SKM-1 treated with dmso at 0.1 percent for 144 hours (cell line): ENCODE measurements at regions not wholly inside any gene's neighbourhood (a gene's known extent, or its start where the extent isn't known, plus 50 kb on each side); places are given as distances from the start of the nearest gene placed in this dataset.

Experiments used
- DNase-seq: peaks from one replicate; lab custom pipeline; 2025; ENCODE audit not compliant: unreplicated experiment; lab: John Stamatoyannopoulos, UW

GRCh38 chr5:124088289-124089032 lies 576.5 kb downstream of the CSNK1G3 start:
- no peak for DNase-seq

- no peak for DNase-seq
These were observed 575.8 kb downstream of the CSNK1G3 start for GRCh38 chr5:124087752-124088151.

GRCh38 chr5:124080256-124080655 lies 568.3 kb downstream of the CSNK1G3 start:
- DNase-seq = no peak

GRCh38 chr5:124079062-124079461 lies 567.1 kb downstream of the CSNK1G3 start:
- no peak for DNase-seq

- DNase-seq = no peak
These were observed 562.5 kb downstream of the CSNK1G3 start for GRCh38 chr5:124074500-124074899.

GRCh38 chr5:124072570-124072969 lies 560.6 kb downstream of the CSNK1G3 start:
- no peak for DNase-seq

- no peak for DNase-seq
These were observed 559.1 kb downstream of the CSNK1G3 start for GRCh38 chr5:124071039-124071438.

GRCh38 chr5:124065508-124065907 lies 553.5 kb downstream of the CSNK1G3 start:
- DNase-seq = no peak

GRCh38 chr5:124064956-124065355 lies 553.0 kb downstream of the CSNK1G3 start:
- DNase-seq = no peak

- no peak for DNase-seq
These were observed 549.7 kb downstream of the CSNK1G3 start for GRCh38 chr5:124061663-124062062.

- no peak for DNase-seq
These were observed 549.1 kb downstream of the CSNK1G3 start for GRCh38 chr5:124061068-124061430.

- DNase-seq = no peak
These were observed 548.6 kb downstream of the CSNK1G3 start for GRCh38 chr5:124060413-124061067.

GRCh38 chr5:124060011-124060410 lies 548.0 kb downstream of the CSNK1G3 start:
- DNase-seq = no peak

GRCh38 chr5:124059200-124059599 lies 547.2 kb downstream of the CSNK1G3 start:
- DNase-seq = no peak

GRCh38 chr5:124057724-124058231 lies 545.8 kb downstream of the CSNK1G3 start:
- DNase-seq = peak; percentile 19

- DNase-seq = peak; percentile 94
These were observed 545.2 kb downstream of the CSNK1G3 start for GRCh38 chr5:124056991-124057723.

- DNase-seq = no peak
These were observed 544.5 kb downstream of the CSNK1G3 start for GRCh38 chr5:124056326-124056990.

GRCh38 chr5:124055751-124056150 lies 543.8 kb downstream of the CSNK1G3 start:
- no peak for DNase-seq

- no peak for DNase-seq
These were observed 542.6 kb downstream of the CSNK1G3 start for GRCh38 chr5:124054564-124054963.

- DNase-seq = no peak
These were observed 541.4 kb downstream of the CSNK1G3 start for GRCh38 chr5:124053340-124053739.

GRCh38 chr5:124052201-124052600 lies 540.2 kb downstream of the CSNK1G3 start:
- DNase-seq = no peak
